NCI-H2107 treated with DMSO at 0.1 percent for 48 hours (cell line): ENCODE measurements at regions not wholly inside any gene's neighbourhood (a gene's known extent, or its start where the extent isn't known, plus 50 kb on each side); places are given as distances from the start of the nearest gene placed in this dataset.

ENCODE experiments used
- DNase-seq: peaks from one replicate; lab custom pipeline; 2025; ENCODE audit not compliant: unreplicated experiment; lab: John Stamatoyannopoulos, UW

DNA sequence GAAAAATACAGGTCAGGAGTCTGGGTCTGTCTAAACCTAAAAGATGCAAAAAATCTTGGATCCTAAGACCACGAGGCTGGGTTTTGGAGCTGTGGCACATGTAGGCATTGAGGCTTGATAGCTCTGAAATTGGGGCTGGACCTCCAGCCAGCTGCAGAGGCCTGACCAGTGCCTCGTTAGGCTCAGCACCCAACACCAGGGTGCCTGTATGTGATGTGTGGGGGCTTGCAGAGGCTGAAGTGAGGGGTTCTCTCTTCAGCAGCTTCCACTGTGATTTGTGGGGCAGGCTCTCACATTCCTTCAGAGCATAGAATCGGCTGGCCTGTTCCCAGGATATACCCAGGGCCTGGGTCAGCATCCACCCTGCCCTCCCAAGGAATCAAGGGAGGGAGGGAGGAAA is 247.8 kb downstream of the BUB3 start:
- DNase-seq: no peak

DNA sequence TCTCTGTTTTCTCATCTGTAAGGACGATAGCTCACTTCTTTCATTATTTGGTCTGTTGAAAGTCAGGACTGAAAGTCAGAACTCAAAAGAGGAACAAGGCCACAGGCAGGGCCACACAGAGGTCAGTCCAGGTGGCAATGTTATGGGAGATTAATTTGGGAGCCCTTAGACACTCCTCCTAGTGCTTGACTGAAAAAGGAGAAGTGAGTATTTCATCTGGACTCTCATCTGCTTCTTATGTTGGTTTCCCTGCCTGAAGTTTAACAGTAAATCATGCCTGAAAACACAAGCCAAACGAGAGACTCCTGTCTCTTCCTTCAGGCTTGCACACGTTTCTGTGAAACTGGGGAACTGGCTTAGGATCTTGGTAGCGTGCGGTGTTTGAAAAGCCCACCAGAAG is 248.5 kb downstream of the BUB3 start:
- no peak for DNase-seq

DNA sequence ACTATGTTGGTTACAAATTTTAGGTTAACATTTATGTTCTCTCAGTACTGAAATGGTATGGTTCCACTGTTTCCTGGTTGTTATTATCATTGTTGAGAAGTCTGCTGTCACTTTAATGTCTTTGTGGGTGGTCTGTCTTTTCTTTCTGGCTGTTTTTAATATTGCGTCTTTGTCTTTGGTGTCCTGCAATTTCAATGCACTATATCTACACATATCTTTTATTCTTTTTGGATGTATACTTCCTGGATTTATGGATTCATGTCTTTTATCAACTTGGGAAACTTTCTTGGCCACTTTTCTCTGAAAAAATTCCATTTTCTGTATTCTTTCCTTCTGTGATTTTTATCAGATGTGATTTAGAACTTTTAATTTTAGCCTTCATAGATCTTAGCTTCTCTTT is 250.2 kb downstream of the BUB3 start:
- DNase-seq: no peak

DNA sequence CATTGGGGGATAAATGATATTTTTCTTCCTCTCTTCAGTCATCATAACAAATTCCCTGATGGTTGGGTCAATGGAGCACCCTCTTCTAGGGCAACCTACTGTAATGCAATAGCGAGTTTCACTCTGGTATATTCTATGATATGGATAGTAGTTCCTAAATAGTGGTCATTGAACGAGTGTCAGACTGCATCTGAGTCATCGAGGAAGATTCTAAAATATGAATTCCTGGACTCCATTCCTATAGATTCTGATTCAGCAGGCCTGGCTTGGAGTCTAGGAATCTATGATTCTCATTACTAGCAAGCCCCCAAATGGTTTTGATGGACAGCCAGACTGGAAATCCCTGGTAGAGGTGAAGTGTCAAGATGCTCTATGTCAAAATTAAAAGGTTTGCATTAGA is 254.5 kb downstream of the BUB3 start:
- DNase-seq: no peak

DNA sequence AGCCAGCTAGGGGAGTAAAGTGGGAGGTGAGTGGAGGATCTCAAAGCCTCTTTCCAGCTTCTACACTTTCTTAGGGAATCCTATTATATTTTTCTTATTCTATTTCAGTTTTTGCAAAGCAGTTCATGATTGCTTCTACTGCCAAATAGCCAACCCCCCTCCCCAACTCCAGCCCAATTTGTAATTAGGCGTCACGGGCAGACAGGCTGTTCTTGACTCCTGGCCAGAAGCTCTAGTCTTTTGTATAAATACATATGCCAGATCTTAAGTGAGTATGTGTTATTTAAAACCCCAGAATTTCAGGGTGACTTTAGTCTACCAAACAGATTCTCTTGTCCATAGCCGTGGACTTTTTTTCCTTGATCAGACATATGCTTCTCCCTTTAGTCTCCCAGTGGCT is 255.2 kb downstream of the BUB3 start:
- DNase-seq: no peak

DNA sequence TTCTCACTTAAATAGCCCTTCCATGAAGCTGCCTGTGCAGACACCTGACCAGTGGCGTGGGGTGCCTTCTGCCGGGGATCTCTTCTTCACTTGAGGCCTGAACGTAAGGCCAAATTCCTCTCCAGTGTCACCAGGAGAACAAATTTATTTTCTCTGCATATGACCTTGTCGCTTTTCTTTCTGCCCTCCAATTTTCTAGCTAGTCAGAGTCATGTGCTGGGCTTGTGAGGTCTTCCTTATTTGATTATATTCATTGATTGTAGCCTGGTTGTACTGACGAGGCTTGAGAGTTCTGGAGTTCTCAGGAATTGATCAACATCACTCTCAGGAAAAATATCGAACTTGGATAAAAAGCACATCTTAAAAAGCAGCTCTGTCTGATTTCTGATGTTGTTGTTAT is 255.7 kb downstream of the BUB3 start:
- DNase-seq: no peak

DNA sequence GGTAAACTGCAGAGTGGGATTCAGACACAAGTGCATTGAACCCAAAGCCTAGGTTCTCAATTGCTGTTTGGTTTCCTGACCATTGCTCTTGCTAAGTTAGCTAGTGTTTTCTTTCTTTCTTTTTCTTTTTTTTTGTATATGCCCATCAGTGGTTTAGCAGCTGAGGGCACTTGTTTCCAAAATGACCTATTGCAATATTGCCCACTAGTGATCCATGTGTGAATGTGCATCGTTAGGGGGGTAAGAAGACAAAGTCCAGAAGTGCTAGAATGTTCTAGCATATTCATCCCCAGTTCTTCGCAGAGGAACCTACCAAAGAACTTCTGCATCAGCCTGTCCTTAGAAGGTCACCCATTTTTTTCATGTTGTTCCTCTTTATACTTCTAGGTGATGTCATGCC is 252.8 kb upstream of the GPR26 start:
- DNase-seq: no peak

DNA sequence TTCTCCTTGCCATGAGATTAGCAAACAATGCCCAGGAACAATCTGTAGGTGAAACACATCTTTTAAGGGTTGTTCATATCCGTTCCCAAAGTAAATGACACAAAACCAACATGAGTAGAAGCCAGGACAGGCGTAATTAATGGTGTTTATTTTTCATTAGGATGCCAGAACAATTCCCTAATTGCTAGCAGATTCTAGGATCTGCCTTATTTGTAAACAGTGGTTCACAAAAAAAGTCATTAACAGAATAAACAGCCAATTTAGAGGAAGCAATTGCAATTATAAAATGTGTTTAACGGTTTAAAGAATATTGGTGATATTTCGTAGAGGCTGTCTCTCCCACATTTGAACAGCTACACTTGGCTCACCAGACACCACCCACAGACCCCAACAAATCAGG is 250.6 kb upstream of the GPR26 start:
- no peak for DNase-seq

DNA sequence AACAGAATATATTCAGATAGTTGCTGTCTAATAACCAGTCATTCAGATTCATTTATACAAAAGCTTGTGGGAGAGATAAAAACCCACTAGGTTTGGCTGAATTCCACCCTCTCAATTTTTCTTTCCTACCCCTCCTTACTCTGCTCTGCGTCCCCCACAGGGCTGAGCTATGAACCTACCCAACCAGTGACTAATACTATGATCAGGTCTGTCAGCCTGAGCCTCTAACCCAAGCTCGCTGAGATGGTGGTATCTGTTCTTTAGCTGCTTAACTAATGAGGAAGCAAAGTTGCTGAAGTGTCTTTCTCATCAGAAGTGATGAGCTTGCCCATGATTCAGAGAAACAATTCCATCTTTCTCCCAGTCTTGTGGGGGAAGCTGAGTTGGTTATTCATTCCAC is 248.7 kb upstream of the GPR26 start:
- DNase-seq: no peak

DNA sequence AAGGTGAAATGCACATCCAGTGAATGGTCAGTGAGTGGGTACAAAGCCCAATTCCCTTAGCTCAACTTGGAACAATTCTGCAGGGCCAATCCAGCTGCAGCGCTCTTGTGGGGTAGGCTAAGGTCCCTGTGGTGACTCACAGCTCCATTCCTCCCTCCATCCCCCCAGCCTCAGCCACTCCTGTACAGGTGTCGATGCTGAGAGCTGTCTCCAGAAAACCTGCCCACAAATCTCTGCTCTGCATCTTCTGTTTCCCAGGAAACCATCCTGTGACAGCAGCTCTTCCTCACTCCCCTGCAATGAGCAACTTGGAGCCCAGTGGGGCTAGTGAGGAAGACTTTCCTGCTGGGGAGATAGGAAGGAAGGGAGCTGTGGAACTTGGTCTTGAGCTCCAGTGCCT is 244.7 kb upstream of the GPR26 start:
- no peak for DNase-seq

DNA sequence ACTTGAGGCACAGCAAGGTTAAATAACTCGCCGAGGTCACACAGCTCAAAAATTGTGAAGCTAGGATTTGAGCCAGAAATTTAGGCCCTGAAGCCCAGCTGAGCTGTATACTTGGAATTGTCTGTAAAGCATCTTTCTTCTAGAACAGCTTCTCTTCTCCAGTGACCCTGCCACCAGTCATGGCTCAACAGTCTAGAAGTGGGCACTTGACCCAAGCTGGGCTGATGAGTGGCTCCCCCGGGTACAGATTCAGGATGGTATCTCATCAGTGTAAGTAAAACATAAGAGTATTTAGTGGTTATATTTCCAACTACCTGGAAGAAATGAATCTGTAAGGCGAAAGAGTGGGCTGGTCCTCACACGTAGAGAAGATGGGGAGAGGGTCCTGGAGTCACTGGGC is 243.9 kb upstream of the GPR26 start:
- DNase-seq: no peak

DNA sequence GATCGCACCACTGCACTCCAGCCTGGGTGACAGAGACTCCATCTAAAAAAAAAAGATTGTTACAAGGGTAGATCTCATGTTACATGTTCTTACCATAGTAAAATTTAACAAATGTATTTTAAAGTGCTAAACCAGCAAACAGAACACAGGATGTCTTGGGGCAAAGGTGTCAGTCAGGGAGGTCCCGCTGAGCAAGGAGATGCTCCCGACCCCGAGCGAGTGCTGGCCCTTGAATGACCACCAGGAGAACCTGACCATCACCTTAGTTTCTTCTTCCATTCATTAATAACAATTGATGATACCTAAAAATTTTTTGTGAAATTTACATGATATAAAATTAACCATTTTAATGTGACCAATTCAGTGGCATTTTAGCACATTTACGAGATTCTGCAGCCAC is 241.6 kb upstream of the GPR26 start:
- DNase-seq: no peak

DNA sequence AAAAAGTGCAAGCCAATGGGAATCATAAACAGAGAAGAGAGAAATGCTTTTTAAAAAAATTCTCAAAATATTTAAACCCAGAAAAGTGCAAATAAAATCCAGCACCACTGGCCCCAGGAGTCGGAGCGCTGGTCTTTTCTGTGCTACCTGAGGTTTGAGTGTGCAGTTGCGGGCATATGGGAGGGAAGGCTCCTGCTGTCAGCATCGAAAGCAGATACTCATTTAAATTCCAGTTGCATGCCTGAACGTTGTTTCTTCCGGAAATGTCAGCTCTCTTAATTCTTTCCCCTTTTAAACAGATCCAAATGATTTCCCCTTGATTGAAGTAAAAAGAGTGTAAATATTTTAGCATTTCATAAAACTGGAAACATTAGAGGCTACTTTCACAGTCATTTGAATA is 240.5 kb upstream of the GPR26 start:
- no peak for DNase-seq

DNA sequence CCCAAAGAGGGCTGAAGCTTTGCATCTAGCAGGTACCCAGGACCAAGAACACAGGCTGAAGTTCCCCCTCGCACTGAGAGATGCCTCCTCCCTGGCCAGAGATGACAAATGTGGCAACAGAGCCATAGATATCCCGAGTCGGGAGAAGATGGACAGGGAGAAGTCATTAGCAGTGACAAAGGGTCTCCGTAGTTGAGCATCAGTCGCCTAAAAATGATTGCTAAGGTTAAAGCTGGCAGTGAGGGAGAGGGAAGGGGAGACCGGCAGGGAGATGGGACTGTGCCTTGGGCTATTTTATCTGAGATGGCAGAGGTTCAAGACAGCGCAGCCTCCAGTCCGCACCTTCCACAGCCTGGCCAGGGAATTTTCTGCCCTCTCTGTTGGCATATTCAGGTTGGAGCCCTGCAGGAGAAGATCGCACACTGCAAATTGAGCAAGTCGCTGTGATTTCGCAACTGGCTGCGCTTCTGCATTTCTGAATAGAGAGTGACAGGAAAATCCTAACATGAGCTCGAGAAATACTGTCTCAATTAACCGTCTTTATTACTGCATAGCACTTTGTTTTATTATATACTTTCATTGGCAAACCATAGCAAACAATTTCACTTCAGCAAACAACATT is 238.9 kb upstream of the GPR26 start:
- no peak for DNase-seq

DNA sequence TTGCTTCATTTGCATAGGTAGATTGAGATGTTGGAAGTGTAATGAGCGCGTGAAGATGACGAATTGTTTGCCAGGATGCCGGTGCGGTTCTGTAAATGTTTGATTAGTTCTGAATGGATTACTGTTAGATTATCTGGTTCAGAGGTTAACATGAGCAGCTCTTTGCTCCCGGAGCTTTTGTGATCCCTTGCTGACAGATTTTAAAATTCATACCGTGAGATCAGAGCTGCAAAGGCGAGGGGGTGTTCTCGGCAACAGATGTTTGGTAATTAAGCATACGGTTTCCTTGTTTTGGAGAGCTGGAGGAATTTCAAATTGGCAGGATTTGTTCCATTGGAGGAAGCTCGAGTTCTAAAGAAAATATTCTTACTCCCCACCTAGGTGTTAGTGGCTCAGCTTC is 237.8 kb upstream of the GPR26 start:
- DNase-seq: no peak

DNA sequence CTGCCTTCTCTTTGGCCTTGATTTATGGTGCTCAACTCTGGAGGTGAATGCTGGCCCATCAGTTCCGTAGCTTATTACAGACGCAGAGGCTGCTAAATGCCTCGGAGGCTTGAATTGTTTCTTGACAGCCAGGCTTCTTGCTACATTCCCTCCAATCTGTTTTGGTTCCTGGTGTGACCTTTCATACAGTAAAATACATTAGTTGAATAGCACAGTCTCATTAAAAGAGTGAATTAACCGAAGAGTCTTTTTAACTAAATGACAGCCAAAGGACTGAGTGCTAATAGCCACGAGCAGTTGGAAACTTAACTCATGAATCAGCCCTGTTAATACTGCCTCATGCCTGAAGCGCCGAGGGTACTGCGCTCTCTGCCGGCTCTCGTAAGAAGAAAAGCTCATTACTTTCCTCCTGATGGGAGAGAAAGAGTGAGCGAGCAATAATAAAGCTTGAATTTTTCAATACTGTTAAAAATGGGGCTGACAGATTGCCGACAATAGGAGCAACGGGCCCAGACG is 236.4 kb upstream of the GPR26 start:
- no peak for DNase-seq

DNA sequence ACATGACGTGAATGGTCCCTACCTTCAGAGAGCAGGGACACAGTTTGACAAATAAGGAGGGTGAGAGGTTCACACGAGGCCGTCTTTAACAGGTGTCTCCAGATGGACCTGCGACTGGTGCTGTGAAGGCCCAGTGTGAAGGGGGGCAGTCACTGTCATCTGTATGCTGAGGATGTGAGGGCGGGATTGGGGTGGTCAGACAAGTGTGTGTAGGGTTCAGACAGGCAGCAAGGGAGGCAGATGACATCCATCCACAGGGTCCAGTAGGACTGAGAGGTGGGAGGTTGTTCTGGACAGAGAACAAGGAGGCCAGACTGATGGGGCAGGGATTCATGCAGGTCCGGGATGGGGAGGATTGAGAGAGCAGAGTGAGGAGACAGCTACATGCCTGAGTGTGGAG is 232.6 kb upstream of the GPR26 start:
- no peak for DNase-seq

DNA sequence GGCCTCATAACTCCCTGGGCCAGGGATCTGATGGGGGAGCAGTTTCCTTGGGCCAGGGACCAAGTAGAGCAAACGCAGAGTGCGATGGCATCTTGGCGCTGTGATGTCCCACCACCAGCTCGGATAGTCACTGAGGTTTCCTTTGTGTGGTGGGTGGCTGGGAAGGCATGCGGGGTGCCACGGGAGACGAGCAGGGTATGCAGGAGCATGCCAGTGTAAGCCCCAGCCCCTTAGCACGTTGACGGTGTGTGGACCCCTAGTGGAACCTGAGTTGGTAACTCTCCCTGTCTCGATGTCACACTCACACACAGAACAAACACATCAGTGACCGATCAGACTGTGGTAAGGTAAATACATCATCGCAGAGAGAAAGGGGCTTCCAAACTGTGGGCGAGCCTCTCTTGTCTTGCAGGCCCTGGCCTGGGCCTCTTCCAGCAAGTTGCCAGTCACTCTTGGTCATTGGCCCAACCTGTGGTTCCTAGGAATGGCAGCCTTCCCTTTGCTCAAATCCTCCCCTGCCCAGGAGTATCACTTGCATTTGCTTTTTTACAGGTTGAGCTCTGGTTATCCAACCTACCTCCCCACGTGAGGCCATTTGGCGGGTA is 231.6 kb upstream of the GPR26 start:
- no peak for DNase-seq

DNA sequence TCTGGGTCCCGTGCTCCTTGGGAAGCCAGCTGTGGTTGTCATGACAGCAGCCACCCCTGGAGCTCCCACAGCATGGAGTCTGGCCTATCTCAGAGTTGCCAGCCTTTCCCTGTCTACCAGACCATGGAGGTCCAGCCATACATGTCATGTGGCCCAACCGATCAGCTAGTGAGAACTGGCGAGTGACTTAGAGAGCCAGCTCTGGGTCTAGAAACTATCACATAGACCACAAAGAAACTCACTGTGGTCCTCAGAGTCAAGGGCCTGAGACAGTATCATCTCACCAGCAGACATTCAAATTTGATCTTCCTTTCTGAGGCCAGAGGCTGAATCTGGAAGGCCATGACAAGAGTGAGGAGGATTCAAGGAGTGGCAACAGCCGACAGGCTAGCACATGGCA is 223.3 kb upstream of the GPR26 start:
- no peak for DNase-seq

DNA sequence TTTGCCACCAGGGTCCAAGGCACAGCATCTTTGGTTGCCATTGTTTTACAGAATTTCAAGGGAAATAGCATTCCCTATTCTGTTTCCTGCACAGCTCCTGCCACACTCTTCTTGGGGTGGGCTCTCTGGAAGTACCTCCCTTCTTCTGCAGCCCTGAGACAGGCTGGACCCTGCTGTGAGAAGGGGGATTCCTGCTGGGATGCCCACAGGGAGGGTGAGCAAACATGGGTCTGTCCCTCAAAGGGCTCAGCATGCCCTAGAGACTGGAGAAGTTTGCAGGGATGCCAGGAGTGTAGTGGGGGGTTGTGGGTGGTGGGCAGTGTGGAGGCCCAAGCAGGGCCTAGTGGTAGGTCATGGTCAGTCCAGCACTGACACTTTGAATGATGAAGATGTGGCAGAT is 222.2 kb upstream of the GPR26 start:
- DNase-seq: no peak

DNA sequence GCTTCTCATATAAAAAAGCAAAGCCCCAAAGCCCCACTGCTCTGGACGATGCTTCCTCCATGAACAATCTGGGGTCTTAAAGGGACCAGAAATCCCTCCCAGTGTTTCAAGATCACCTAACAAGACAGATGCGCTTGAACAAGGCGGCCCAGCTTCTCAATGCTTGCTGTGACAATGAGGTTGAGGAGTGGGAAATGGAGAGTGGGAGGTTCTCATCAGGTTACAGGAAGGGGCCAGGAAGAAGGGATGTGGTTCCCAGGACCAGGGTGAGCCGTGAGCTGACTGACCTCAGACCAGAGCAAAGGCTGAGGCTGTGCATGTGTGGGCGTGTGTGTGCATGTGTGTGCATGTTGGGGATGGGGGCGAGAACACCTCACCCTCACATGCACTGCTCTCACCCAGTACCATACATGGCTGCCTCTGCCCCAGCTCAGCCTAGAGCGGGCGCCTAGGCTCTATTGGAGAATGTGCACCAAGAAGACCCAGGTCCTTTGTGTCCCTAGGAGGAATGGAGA is 220.8 kb upstream of the GPR26 start:
- DNase-seq: no peak

DNA sequence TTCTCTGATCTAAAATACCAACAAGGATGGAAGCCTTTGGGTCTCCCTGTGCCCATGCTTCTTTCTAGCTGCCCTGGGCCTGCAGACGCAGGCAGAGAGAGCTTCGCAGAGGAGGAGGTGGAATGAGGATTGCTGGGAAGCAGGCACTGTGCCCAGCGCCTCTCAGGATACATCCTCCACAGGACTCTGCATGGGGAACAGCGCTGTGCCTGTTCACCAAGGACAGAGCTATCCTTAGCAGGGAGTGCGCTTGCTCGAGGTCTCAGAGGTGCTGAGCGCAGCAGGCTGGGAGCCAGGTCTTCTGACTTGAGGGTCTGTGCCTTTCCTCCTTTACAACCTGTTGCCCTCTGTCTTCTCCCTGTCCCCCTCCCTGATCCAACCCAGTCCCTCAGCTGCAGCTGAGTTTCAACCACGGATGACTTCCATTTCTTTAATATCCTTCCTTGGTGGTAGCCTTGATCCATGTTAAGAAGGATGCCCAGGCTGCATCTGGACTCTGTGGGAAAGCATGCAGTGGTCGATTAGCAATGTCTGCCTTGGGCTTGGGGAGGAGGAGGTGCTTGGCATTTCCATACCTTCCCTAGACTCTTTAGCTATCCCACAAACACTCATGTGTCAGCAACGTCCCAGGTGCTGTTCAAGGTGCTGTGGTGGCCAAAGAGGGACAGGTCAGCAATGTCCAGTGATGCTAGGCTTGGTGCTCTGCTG is 219.6 kb upstream of the GPR26 start:
- DNase-seq: no peak
